MV-4-11 (cell line): ENCODE measurements at regions not wholly inside any gene's neighbourhood (a gene's known extent, or its start where the extent isn't known, plus 50 kb on each side); places are given as distances from the start of the nearest gene placed in this dataset.

Experiments
- DNase-seq: peaks from one replicate; lab custom pipeline; 2025; lab: John Stamatoyannopoulos, UW

- no peak for DNase-seq
Observed at GRCh38 chr1:2916706-2917105, 104.6 kb upstream of the ACTRT2 start.

GRCh38 chr1:2917284-2917683 is 104.0 kb upstream of the ACTRT2 start:
- no peak for DNase-seq

GRCh38 chr1:2918441-2918840 is 102.8 kb upstream of the ACTRT2 start:
- DNase-seq: no peak

GRCh38 chr1:2919841-2920240 is 101.4 kb upstream of the ACTRT2 start:
- DNase-seq: no peak

- no peak for DNase-seq
Observed at GRCh38 chr1:2920421-2921015, 100.7 kb upstream of the ACTRT2 start.

GRCh38 chr1:2921970-2922686 is 99.1 kb upstream of the ACTRT2 start:
- no peak for DNase-seq

- no peak for DNase-seq
Observed at GRCh38 chr1:2923351-2923750, 97.9 kb upstream of the ACTRT2 start.

GRCh38 chr1:2925291-2925690 is 96.0 kb upstream of the ACTRT2 start:
- no peak for DNase-seq

GRCh38 chr1:2925918-2926317 is 95.3 kb upstream of the ACTRT2 start:
- no peak for DNase-seq

GRCh38 chr1:2926447-2927055 is 94.7 kb upstream of the ACTRT2 start:
- no peak for DNase-seq

- peak; percentile 90 for DNase-seq
Observed at GRCh38 chr1:2927393-2928360, 93.6 kb upstream of the ACTRT2 start.

- no peak for DNase-seq
Observed at GRCh38 chr1:2928366-2929325, 92.6 kb upstream of the ACTRT2 start.

- no peak for DNase-seq
Observed at GRCh38 chr1:2929335-2929734, 91.9 kb upstream of the ACTRT2 start.

GRCh38 chr1:2930016-2930815 is 91.1 kb upstream of the ACTRT2 start:
- no peak for DNase-seq

- no peak for DNase-seq
Observed at GRCh38 chr1:2930913-2931723, 90.1 kb upstream of the ACTRT2 start.

GRCh38 chr1:2931724-2932401 is 89.4 kb upstream of the ACTRT2 start:
- DNase-seq: no peak

- DNase-seq: no peak
Observed at GRCh38 chr1:2932671-2933350, 88.5 kb upstream of the ACTRT2 start.

GRCh38 chr1:2933431-2934155 is 87.7 kb upstream of the ACTRT2 start:
- no peak for DNase-seq
